A549 (cell line): ENCODE measurements at regions not wholly inside any gene's neighbourhood (a gene's known extent, or its start where the extent isn't known, plus 50 kb on each side); places are given as distances from the start of the nearest gene placed in this dataset.
A peak's percentile ranks its signal among the peaks of the same experiment; 100 is the strongest.

Experiments used
- ATAC-seq, 2 experiments: fragments of 200-7000 bp in 1 of 2; fragments of >200 bp in 1 of 2; cut with Nextera tagmentation in 1 of 2; cut with Tn5 transposase in 1 of 2; 3 replicates each; pipeline versions ENCODE4 v1.8.0 to v1.9.1; 2018 to 2020; ENCODE audit warnings: mild to moderate bottlenecking in 1 of 2, moderate library complexity in 1 of 2
- CTCF ChIA-PET: fragments of 300-600 bp; sonication (Branson Sonifier 250); formaldehyde crosslinking; extraction: SDS; loops from one replicate; lab custom pipeline; 2021; ENCODE audit warnings: antibody characterized with exemption, inconsistent platforms; lab: Yijun Ruan, JAX
- POLR2A ChIA-PET: fragments of 350-600 bp; formaldehyde crosslinking; extraction: SDS; loops from one replicate; lab custom pipeline; 2021; ENCODE audit warnings: antibody characterized with exemption, inconsistent platforms; lab: Yijun Ruan, JAX
- DNase-seq, 2 experiments: peaks; one replicate each; pipeline versions ENCODE4 v3.0.0 to v3.0.0-alpha.2; 2011 to 2016; ENCODE audit warnings: low read depth in 1 of 2, low spot score in 1 of 2
- FAIRE-seq: peaks from 2 replicates; lab custom pipeline; 2011; peaks lifted over from hg19 to GRCh38; lab: Jason Lieb, UNC
- H3K27ac ChIP-seq, 2 experiments: fragments of >200 bp; sonication (Bioruptor Twin); formaldehyde crosslinking; 3 replicates each; pipeline ENCODE4 v1.5.1; 2016 to 2017
- H3K4me1 ChIP-seq: fragments of >200 bp; sonication (Bioruptor Twin); formaldehyde crosslinking; 3 replicates; pipeline ENCODE4 v1.6.1; 2016
- H3K4me2 ChIP-seq: fragments of >200 bp; sonication (Bioruptor Twin); formaldehyde crosslinking; 3 replicates; pipeline ENCODE4 v1.6.1; 2016
- H3K4me3 ChIP-seq: fragments of >200 bp; sonication (Bioruptor Twin); formaldehyde crosslinking; 3 replicates; pipeline ENCODE4 v1.5.1; 2016
- H3K9me3 ChIP-seq: fragments of >200 bp; sonication (Bioruptor Twin); formaldehyde crosslinking; 3 replicates; pipeline ENCODE4 v1.6.1; 2016
- ATOH8 ChIP-seq: fragments of 250-450 bp; sonication (Bioruptor Pico); IDR thresholded peaks from 2 replicates; pipeline ENCODE4 v1.5.0; 2020; ENCODE audit warnings: low read depth, mild to moderate bottlenecking, moderate library complexity
- BCL3 ChIP-seq: fragments of >200 bp; sonication (Bioruptor Twin); formaldehyde crosslinking; IDR thresholded peaks from 3 replicates; pipeline ENCODE4 v1.6.1; 2016
- CHD2 ChIP-seq: fragments of 150-350 bp; IDR thresholded peaks from 2 replicates; pipeline ENCODE4 v1.6.1; 2014; ENCODE audit warnings: low read length; ENCODE audit not compliant: partially characterized antibody
- CHD4 ChIP-seq: fragments of 200-600 bp; sonication (generic); IDR thresholded peaks from 2 replicates; pipeline ENCODE4 v1.6.1; 2016; ENCODE audit warnings: antibody characterized with exemption, mild to moderate bottlenecking, borderline replicate concordance
- CTCF ChIP-seq: fragments of >200 bp; sonication (Bioruptor Twin); formaldehyde crosslinking; IDR thresholded peaks from 3 replicates; pipeline ENCODE4 v1.5.1; 2016
- EHMT2 ChIP-seq: fragments of 200-600 bp; sonication (generic); IDR thresholded peaks from 2 replicates; pipeline ENCODE4 v1.6.1; 2016; ENCODE audit warnings: antibody characterized with exemption, low read depth, mild to moderate bottlenecking, moderate library complexity
- EP300 ChIP-seq, 2 experiments: fragments of >200 bp; sonication (Bioruptor Twin); formaldehyde crosslinking; IDR thresholded peaks; 2 replicates in 1 of 2; 3 replicates in 1 of 2; pipeline ENCODE4 v1.6.1; 2016 to 2017
- FOSB ChIP-seq: fragments of 250-450 bp; sonication (Bioruptor Pico); IDR thresholded peaks from 2 replicates; pipeline ENCODE4 v1.5.0; 2020; ENCODE audit warnings: mild to moderate bottlenecking, moderate library complexity
- HOXA7 ChIP-seq: fragments of 250-450 bp; sonication (Bioruptor Pico); IDR thresholded peaks from 2 replicates; pipeline ENCODE4 v1.5.0; 2020; ENCODE audit warnings: mild to moderate bottlenecking, moderate library complexity
- HOXB13 ChIP-seq: fragments of 250-450 bp; sonication (Bioruptor Pico); IDR thresholded peaks from 2 replicates; pipeline ENCODE4 v1.5.0; 2020; ENCODE audit warnings: low read depth, mild to moderate bottlenecking, moderate library complexity
- JUN ChIP-seq, 2 experiments: fragments of >200 bp; sonication (Bioruptor Twin); formaldehyde crosslinking; IDR thresholded peaks; 2 replicates in 1 of 2; 3 replicates in 1 of 2; pipeline ENCODE4 v1.6.1; 2016 to 2017
- MAFK ChIP-seq: fragments of 450-650 bp; IDR thresholded peaks from 2 replicates; pipeline ENCODE4 v1.6.1; 2014; ENCODE audit not compliant: partially characterized antibody
- NPAS2 ChIP-seq: fragments of 250-450 bp; sonication (Bioruptor Pico); IDR thresholded peaks from 2 replicates; pipeline ENCODE4 v1.8.0; 2022; ENCODE audit warnings: mild to moderate bottlenecking, moderate library complexity, borderline replicate concordance
- PBX3 ChIP-seq: IDR thresholded peaks from 2 replicates; pipeline ENCODE4 v1.6.1; 2012
- PHF8 ChIP-seq: fragments of 200-600 bp; sonication (generic); IDR thresholded peaks from 2 replicates; pipeline ENCODE4 v1.6.1; 2016; ENCODE audit warnings: low read depth, mild to moderate bottlenecking, antibody characterized with exemption, moderate library complexity, borderline replicate concordance
- RARB ChIP-seq: fragments of 250-450 bp; sonication (Bioruptor Pico); IDR thresholded peaks from 2 replicates; pipeline ENCODE4 v1.8.0; 2021; ENCODE audit warnings: mild to moderate bottlenecking, moderate library complexity
- RNF2 ChIP-seq: fragments of 200-600 bp; sonication (generic); IDR thresholded peaks from 2 replicates; pipeline ENCODE4 v1.6.1; 2016; ENCODE audit warnings: low read depth, mild to moderate bottlenecking, antibody characterized with exemption, moderate library complexity, borderline replicate concordance
- SMC3 ChIP-seq: fragments of >200 bp; sonication (Bioruptor Twin); formaldehyde crosslinking; IDR thresholded peaks from 3 replicates; pipeline ENCODE4 v1.6.1; 2018; ENCODE audit warnings: inconsistent platforms
- SREBF2 ChIP-seq: fragments of 450-650 bp; IDR thresholded peaks from 2 replicates; pipeline ENCODE4 v1.6.1; 2014; ENCODE audit warnings: mild to moderate bottlenecking, moderate library complexity
- TFCP2L1 ChIP-seq: fragments of 250-450 bp; sonication (Bioruptor Pico); IDR thresholded peaks from 2 replicates; pipeline ENCODE4 v1.5.0; 2021; ENCODE audit warnings: mild to moderate bottlenecking
- ZC3H11A ChIP-seq: fragments of 450-650 bp; IDR thresholded peaks from 2 replicates; pipeline ENCODE4 v1.6.1; 2014; ENCODE audit warnings: antibody characterized with exemption, mild to moderate bottlenecking
- ZNF302 ChIP-seq: fragments of 250-450 bp; sonication (Bioruptor Pico); IDR thresholded peaks from 2 replicates; pipeline ENCODE4 v1.9.0; 2021; ENCODE audit warnings: inconsistent platforms, mild to moderate bottlenecking, moderate library complexity
- ZSCAN20 ChIP-seq: fragments of 250-450 bp; sonication (Bioruptor Pico); IDR thresholded peaks from 2 replicates; pipeline ENCODE4 v1.8.0; 2022; ENCODE audit warnings: mild to moderate bottlenecking, moderate library complexity
- WGBS: methylation state at CpG from one replicate; pipeline ENCODE4 v1.1.6; 2017; ENCODE audit errors: missing lambda C conversion rate; 5-methylcytosine and 5-hydroxymethylcytosine counted together

GRCh38 chr14:55756557-55756956 lies 176.6 kb downstream of the KTN1 start:
- no peak overlapping the region for H3K4me2 ChIP-seq
- TF ChIP-seq EHMT2 (no peak), HOXA7 (CRISPR knock-in tag) (no peak), TFCP2L1 (CRISPR knock-in tag) (no peak), FOSB (no peak), HOXB13 (CRISPR knock-in tag) (no peak), ZNF302 (no peak), RNF2 (no peak), NPAS2 (CRISPR knock-in tag) (no peak), SREBF2 (no peak), CHD4 (no peak), CHD2 (no peak), JUN (IDR thresholded peaks at IDR 0.05) (no peak), MAFK (no peak), ATOH8 (CRISPR knock-in tag) (no peak), EP300 (IDR thresholded peaks at IDR 0.05) (no peak), ZC3H11A (no peak)
- POLR2A ChIA-PET = no interaction called here
- no peak overlapping the region for H3K4me3 ChIP-seq
- CTCF ChIA-PET = no interaction called here
- ATAC-seq = no peak
- no peak for FAIRE-seq
- H3K4me1 ChIP-seq = peaks cover 49% of the 10 kb centered on the region
- DNase-seq = no peak
- no peak overlapping the region for H3K27ac ChIP-seq
- H3K9me3 ChIP-seq = no peaks in the 10 kb centered on the region
- WGBS = 97% methylated on average over 2 of the region's 2 CpGs

GRCh38 chr14:55758796-55759195 lies 178.8 kb downstream of the KTN1 start:
- CTCF ChIA-PET = interaction anchor here (0.9 kb wide), 1 partner anchor 8 kb away, joined by 3 read pairs; no protein-coding TSS in a partner anchor
- Histone ChIP-seq H3K4me1 (peaks cover 27% of the 10 kb centered on the region), H3K9me3 (no peaks in the 10 kb centered on the region), H3K27ac (no peak overlapping the region)
- TF ChIP-seq CHD4 (no peak), PBX3 (no peak), SMC3 (no peak), CTCF (no peak), ZNF302 (no peak), RARB (CRISPR knock-in tag) (no peak), MAFK (no peak), PHF8 (no peak), ZC3H11A (no peak), ZSCAN20 (no peak), BCL3 (no peak)
- TF ChIP-seq, all 56 proteins: peak for 0
- Histone ChIP-seq H3K4me2 (peak overlapping the region; percentile 17; the same call in 1 of the 3 replicates), H3K4me3 (no peak overlapping the region)
- FAIRE-seq = no peak
- no peak for ATAC-seq
- 57% methylated on average over 1 of the region's 1 CpG for WGBS
- POLR2A ChIA-PET = interaction anchor here (0.7 kb wide), 1 partner anchor 208 kb away, joined by 4 read pairs; no protein-coding TSS in a partner anchor
- DNase-seq = no peak
